ENCODE measurements at regions not wholly inside any gene's neighbourhood (a gene's known extent, or its start where the extent isn't known, plus 50 kb on each side); places are given as distances from the start of the nearest gene placed in this dataset.

DNA sequence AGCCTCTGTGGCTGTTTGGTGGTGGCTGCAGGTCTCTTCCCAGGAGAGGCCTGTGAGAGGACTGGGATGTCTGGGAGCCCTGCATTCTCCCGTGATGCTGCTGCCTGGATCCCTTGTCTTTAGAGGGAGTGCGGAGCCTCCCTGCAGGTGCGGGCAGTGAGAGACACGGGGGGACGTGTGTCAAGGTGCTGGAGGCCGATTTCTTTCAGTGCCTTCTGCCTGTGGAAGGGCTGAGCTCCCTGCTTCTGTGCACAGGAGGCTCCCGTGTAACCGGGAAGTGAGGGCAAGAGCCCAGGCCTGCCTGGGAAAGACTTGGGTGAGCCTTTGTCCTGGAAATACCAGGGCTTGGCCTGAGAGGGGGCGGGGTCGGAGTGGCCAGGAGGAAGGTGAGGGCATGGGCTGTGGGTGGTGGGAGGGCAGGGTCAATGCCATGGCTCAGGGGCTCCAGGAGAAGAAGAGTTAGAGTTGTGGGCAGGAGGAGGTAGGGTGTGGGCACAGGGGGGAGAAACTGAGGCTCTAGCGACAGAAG lies 372.2 kb downstream of the TMEM121 start (continued):
- TF ChIP-seq REST (IDR thresholded peaks at IDR 0.05; ENCODE audit: unreplicated experiment): no peak
- no peak for TF ChIP-seq ZNF331 (CRISPR knock-in tag; IDR thresholded peaks at IDR 0.05; ENCODE audit: low read depth)
- TF ChIP-seq CREB1 (CRISPR knock-in tag; IDR thresholded peaks at IDR 0.05; ENCODE audit: low read depth): no peak
- no peak for TF ChIP-seq EZH2 (IDR thresholded peaks at IDR 0.05; ENCODE audit: low read depth, unreplicated experiment)
- no peak for TF ChIP-seq ETS1 (IDR thresholded peaks at IDR 0.05)
- TF ChIP-seq ZNF114 (CRISPR knock-in tag; IDR thresholded peaks at IDR 0.05): no peak
- no peak for TF ChIP-seq EZH2phosphoT487 (IDR thresholded peaks at IDR 0.05; ENCODE audit: unreplicated experiment)
- no peak for TF ChIP-seq NANOG (IDR thresholded peaks at IDR 0.05; ENCODE audit: borderline replicate concordance)
- TF ChIP-seq STAT1 (IDR thresholded peaks at IDR 0.05; ENCODE audit: unreplicated experiment): no peak

GRCh38 chr14:105899071-105899641 lies 372.8 kb downstream of the TMEM121 start:
- Histone ChIP-seq H2AFZ (no peak overlapping the region), H3K4me3 (no peak overlapping the region), H3K4me2 (no peak overlapping the region), H3K4me1 (ENCODE audit: insufficient read depth) (no peaks in the 10 kb centered on the region), H3K79me2 (replicated peaks; ENCODE audit: insufficient read depth) (no peaks in the 10 kb centered on the region), H3K36me3 (ENCODE audit: insufficient read depth) (no peaks in the 10 kb centered on the region), H3K27me3 (ENCODE audit: insufficient read depth) (no peaks in the 10 kb centered on the region), H3F3A (replicated peaks; ENCODE audit: low read depth) (no peaks in the 10 kb centered on the region), H3K9me2 (ENCODE audit: insufficient read depth) (no peaks in the 10 kb centered on the region), H3K27ac (ENCODE audit: low read depth) (no peak overlapping the region), H4K20me1 (replicated peaks; ENCODE audit: insufficient read depth) (no peaks in the 10 kb centered on the region)
- Mint-ChIP-seq H3K4me1 (no peaks in the 10 kb centered on the region), H3K9me3 (peaks cover 89% of the 10 kb centered on the region), H3K27ac (no peak overlapping the region), H3K4me3 (no peak overlapping the region), H3K36me3 (ENCODE audit: low read depth) (peaks cover 30% of the 10 kb centered on the region), H3K27me3 (ENCODE audit: insufficient read depth, low read depth, poor library complexity) (peaks cover 1% of the 10 kb centered on the region)
- DNase-seq (ENCODE audit: low spot score): no peak
- no peak for ATAC-seq
- no peak for TF ChIP-seq ZNF331 (CRISPR knock-in tag; IDR thresholded peaks at IDR 0.05; ENCODE audit: low read depth)
- no peak for TF ChIP-seq NANOG (IDR thresholded peaks at IDR 0.05; ENCODE audit: borderline replicate concordance)
- no peak for TF ChIP-seq ZNF114 (CRISPR knock-in tag; IDR thresholded peaks at IDR 0.05)
- TF ChIP-seq, protein P1, sequence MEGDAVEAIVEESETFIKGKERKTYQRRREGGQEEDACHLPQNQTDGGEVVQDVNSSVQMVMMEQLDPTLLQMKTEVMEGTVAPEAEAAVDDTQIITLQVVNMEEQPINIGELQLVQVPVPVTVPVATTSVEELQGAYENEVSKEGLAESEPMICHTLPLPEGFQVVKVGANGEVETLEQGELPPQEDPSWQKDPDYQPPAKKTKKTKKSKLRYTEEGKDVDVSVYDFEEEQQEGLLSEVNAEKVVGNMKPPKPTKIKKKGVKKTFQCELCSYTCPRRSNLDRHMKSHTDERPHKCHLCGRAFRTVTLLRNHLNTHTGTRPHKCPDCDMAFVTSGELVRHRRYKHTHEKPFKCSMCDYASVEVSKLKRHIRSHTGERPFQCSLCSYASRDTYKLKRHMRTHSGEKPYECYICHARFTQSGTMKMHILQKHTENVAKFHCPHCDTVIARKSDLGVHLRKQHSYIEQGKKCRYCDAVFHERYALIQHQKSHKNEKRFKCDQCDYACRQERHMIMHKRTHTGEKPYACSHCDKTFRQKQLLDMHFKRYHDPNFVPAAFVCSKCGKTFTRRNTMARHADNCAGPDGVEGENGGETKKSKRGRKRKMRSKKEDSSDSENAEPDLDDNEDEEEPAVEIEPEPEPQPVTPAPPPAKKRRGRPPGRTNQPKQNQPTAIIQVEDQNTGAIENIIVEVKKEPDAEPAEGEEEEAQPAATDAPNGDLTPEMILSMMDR (conservative IDR thresholded peaks at IDR 0.05; ENCODE audit: low read depth in 2 of 2): no peak
